Left lung (tissue), 4 donors: ENCODE measurements at regions not wholly inside any gene's neighbourhood (a gene's known extent, or its start where the extent isn't known, plus 50 kb on each side); places are given as distances from the start of the nearest gene placed in this dataset.

ENCODE experiments used
- ATAC-seq: fragments of 200-7000 bp; cut with Tn5 transposase; one replicate; pipeline ENCODE4 v1.9.1; 2020; ENCODE audit warnings: moderate library complexity
- DNase-seq, 4 donors: peaks; one replicate each; pipeline ENCODE4 v3.0.0-alpha.2; 2013 to 2020
- H3K27ac ChIP-seq, 2 donors: fragments of 200-600 bp; sonication (generic) in 1 of 2; one replicate each; pipeline versions ENCODE4 v1.5.0 to v1.8.0; 2020 to 2021
- H3K27me3 ChIP-seq, 2 donors: fragments of 200-600 bp; sonication (generic) in 1 of 2; one replicate each; pipeline versions ENCODE4 v1.5.0 to v1.8.0; 2020 to 2021
- H3K36me3 ChIP-seq, 2 donors: fragments of 200-600 bp; sonication (generic) in 1 of 2; one replicate each; pipeline versions ENCODE4 v1.5.0 to v1.8.0; 2020 to 2021
- H3K4me1 ChIP-seq, 2 donors: fragments of 200-600 bp; one replicate each; pipeline ENCODE4 v1.8.0; 2021
- H3K4me3 ChIP-seq, 2 donors: fragments of 200-600 bp; sonication (generic) in 1 of 2; one replicate each; pipeline versions ENCODE4 v1.5.0 to v1.8.0; 2020 to 2021; ENCODE audit warnings: mild to moderate bottlenecking in 1 of 2
- H3K9me3 ChIP-seq, 2 donors: fragments of 200-600 bp; sonication (generic) in 1 of 2; one replicate each; pipeline versions ENCODE4 v1.5.0 to v1.8.0; 2020 to 2021
- intact Hi-C, 2 donors: fragments of 100-400 bp; cut with DNase I; formaldehyde crosslinking; loops; one replicate each; pipeline versions ENCODE4 v1.11.2 to v1.14.2; 2022
- TF ChIP-seq, protein P1 (sequence below), 2 donors: fragments of 200-600 bp; sonication (generic) in 1 of 2; IDR thresholded peaks; one replicate each; pipeline versions ENCODE4 v1.5.0 to v1.8.0; 2021; ENCODE audit warnings: antibody characterized with exemption in 2 of 2
- donor health status: DM: no; HTN: yes; CAD: no.
- donor health status: DM: no; HTN: no; CAD: no.

DNA sequence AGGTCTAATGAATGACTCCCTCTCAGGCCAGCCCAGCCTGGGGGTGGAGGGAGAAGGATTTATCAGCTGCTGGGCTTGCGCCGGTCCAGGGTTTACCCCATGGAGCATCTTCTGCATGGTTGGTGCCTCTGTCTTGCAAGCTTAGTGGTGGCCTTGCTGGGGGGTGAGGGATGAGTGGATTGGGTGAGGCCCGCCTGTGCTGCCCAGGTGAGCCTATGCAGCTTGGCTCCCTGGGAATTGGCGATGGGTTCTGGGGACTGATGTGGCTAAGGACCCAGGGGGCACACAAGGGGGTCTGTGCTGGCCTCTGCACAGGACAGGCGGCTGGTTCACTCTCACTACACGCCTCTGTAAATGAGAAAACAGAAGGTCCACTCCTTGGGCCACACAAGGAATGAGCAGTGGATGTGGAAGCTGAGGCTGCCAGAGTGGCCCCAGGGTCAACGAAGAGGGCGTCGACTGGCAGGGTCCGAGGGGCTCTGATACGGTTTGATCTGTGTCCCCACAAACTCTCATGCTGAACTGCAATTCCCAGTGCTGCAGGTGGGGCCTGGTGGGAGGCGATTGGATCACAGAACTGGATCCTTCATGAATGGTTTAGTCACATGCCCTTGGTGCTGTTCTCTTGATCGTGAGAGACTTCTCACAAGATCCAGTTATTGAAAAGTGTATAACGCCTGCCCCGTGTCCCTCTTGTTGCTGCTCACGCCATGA, 151.6 kb upstream of the HDAC4 start:
- TF ChIP-seq, protein P1, sequence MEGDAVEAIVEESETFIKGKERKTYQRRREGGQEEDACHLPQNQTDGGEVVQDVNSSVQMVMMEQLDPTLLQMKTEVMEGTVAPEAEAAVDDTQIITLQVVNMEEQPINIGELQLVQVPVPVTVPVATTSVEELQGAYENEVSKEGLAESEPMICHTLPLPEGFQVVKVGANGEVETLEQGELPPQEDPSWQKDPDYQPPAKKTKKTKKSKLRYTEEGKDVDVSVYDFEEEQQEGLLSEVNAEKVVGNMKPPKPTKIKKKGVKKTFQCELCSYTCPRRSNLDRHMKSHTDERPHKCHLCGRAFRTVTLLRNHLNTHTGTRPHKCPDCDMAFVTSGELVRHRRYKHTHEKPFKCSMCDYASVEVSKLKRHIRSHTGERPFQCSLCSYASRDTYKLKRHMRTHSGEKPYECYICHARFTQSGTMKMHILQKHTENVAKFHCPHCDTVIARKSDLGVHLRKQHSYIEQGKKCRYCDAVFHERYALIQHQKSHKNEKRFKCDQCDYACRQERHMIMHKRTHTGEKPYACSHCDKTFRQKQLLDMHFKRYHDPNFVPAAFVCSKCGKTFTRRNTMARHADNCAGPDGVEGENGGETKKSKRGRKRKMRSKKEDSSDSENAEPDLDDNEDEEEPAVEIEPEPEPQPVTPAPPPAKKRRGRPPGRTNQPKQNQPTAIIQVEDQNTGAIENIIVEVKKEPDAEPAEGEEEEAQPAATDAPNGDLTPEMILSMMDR (IDR thresholded peaks at IDR 0.05): no peak
- intact Hi-C loops: no loop called here
- DNase-seq (no peak), ATAC-seq (no peak)
- Histone ChIP-seq H3K27me3 (no peaks in the 10 kb centered on the region), H3K36me3 (no peaks in the 10 kb centered on the region), H3K9me3 (no peaks in the 10 kb centered on the region), H3K4me1 (no peaks in the 10 kb centered on the region), H3K4me3 (no peak overlapping the region), H3K27ac (no peak overlapping the region)

DNA sequence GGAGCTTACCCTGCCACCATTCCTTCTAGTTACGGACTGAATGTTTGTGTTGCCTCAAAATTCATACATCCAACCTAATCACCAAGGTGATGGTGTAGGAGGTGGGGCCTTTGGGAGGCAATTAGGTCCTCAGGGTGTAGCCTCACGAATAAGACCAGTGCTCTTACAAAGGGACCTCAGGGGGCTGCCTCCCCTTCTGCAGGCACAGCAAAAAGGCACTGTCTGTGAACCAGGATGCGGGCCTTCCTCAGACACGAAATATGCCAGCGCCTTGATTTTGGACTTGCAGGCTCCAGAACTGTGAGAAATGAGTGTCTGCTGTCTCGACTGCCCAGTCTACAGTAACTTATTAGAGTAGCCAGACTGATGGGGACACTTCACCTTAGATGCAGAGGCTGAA, 150.4 kb upstream of the HDAC4 start:
- no peaks in the 10 kb centered on the region for H3K9me3 ChIP-seq
- intact Hi-C loops: no loop called here
- DNase-seq: no peak
- H3K27me3 ChIP-seq: no peaks in the 10 kb centered on the region
- TF ChIP-seq, protein P1 (IDR thresholded peaks at IDR 0.05): no peak
- ATAC-seq: no peak
- H3K4me3 ChIP-seq: no peak overlapping the region
- H3K4me1 ChIP-seq: no peaks in the 10 kb centered on the region
- no peak overlapping the region for H3K27ac ChIP-seq
- no peaks in the 10 kb centered on the region for H3K36me3 ChIP-seq

DNA sequence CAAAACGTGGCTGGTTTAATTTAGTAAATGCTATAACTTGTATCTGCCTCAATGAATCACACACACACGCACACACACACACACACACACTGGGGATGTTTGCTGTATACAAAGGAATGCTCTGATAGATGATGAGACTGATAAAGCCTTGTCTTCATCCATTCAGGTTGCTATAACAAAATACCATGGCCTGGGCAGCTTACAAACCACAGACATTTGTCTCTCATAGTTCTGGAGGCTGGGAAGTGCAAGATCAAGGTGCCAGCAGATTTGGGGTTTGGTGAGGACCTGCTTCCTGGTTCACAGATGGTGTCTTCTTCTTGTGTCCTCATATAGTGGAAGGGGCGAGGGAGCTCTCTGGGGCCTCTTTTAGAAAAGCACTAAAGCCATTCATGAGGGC, 149.5 kb upstream of the HDAC4 start:
- DNase-seq (no peak), ATAC-seq (no peak)
- intact Hi-C loops: no loop called here
- Histone ChIP-seq H3K27me3 (peaks cover 0 to 4% of the 10 kb centered on the region in 2 donors), H3K4me1 (no peaks in the 10 kb centered on the region), H3K36me3 (no peaks in the 10 kb centered on the region), H3K4me3 (no peak overlapping the region), H3K9me3 (no peaks in the 10 kb centered on the region), H3K27ac (no peak overlapping the region)
- TF ChIP-seq, protein P1 (IDR thresholded peaks at IDR 0.05): no peak

DNA sequence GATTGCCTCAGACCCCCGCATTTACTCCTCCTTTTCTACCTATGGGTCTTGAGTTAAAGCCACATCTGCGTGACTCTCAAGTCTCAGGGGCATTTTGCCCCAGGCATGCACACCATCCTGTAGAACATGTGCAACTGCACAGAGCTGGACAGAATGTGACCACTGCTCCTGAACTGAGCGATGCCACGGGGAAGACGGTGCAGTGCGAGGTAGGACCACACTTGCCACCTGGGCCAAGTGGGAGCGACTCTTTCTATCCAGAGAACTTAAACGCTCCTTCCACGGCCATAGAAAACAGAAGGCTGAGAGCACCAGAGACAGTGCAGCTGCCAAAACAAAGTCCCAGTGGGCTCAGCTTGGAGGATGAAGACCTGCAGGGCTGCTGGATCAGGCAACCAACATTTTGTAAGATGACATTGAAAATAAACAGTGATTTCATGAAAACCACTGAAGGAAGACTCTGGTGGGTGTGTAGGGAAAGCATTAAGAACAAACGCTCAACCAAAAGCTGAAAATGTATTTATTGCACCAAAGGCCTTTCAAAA, 149.0 kb upstream of the HDAC4 start:
- DNase-seq (no peak), ATAC-seq (no peak)
- TF ChIP-seq, protein P1 (IDR thresholded peaks at IDR 0.05): no peak
- no peaks in the 10 kb centered on the region for H3K36me3 ChIP-seq
- no peak overlapping the region for H3K27ac ChIP-seq
- no peaks in the 10 kb centered on the region for H3K4me1 ChIP-seq
- H3K27me3 ChIP-seq: peaks cover 0 to 4% of the 10 kb centered on the region in 2 donors
- H3K9me3 ChIP-seq: no peaks in the 10 kb centered on the region
- H3K4me3 ChIP-seq: no peak overlapping the region
- intact Hi-C loops: no loop called here

DNA sequence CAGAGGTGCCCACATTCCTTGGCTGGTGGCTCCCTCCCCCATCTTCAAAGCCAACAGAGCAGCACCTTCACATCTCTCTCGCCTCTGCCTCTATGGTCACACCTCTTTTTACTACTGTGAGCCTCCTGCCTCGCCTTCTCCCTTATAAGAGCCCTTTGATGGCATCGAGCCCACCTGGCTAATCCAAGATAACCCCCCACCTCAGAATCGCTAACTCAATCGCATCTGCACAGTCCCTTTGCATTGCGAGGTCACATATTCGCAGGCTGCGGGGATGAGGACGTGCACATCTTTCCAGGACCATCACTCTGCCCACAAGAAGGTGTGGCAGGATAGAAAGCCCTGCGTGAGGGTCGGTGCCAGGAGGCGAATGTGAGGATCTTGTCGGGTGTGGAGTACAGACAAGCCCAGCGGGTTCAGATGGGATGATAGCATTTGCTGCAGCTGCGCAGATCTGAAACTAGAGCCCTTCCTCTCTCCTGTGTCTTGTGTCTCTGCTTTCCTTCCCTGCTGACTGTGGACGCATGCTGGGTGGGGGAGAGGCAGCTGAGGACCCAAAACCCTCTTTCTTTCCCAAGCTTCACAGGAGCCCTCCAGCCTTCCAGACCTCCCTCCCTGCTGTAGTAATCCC, 148.3 kb upstream of the HDAC4 start:
- DNase-seq: no peak
- Histone ChIP-seq H3K27ac (no peak overlapping the region), H3K9me3 (no peaks in the 10 kb centered on the region), H3K36me3 (no peaks in the 10 kb centered on the region), H3K4me1 (no peaks in the 10 kb centered on the region), H3K4me3 (no peak overlapping the region), H3K27me3 (peaks cover 0 to 4% of the 10 kb centered on the region in 2 donors)
- TF ChIP-seq, protein P1 (IDR thresholded peaks at IDR 0.05): no peak
- no peak for ATAC-seq
- intact Hi-C loops: no loop called here
